Liver (tissue), 8 donors: ENCODE measurements at regions not wholly inside any gene's neighbourhood (a gene's known extent, or its start where the extent isn't known, plus 50 kb on each side); places are given as distances from the start of the nearest gene placed in this dataset.

ENCODE experiments used
- DNase-seq: peaks from one replicate; pipeline ENCODE4 v3.0.0-alpha.2; 2017; ENCODE audit warnings: low spot score
- H3K27ac ChIP-seq, 2 donors: one replicate each; pipeline ENCODE4 v1.7.0; 2013; ENCODE audit warnings: inconsistent platforms in 2 of 2, low read length in 2 of 2, control low read depth in 1 of 2, low read depth in 1 of 2, mild to moderate bottlenecking in 1 of 2
- H3K27me3 ChIP-seq, 4 donors: one replicate each; pipeline versions ENCODE4 v1.6.1 to v1.7.0; 2013; ENCODE audit warnings: low read length in 3 of 4, inconsistent platforms in 1 of 4, mild to moderate bottlenecking in 1 of 4, moderate library complexity in 1 of 4; ENCODE audit not compliant: control insufficient read depth in 4 of 4, insufficient read depth in 4 of 4
- H3K36me3 ChIP-seq, 4 donors: one replicate each; pipeline versions ENCODE4 v1.6.1 to v1.7.0; 2013; ENCODE audit warnings: low read length in 3 of 4, mild to moderate bottlenecking in 3 of 4, low read depth in 1 of 4, moderate library complexity in 1 of 4; ENCODE audit not compliant: control insufficient read depth in 4 of 4, insufficient read depth in 3 of 4
- H3K4me1 ChIP-seq, 4 donors: one replicate each; pipeline versions ENCODE4 v1.6.1 to v1.7.0; 2013; ENCODE audit warnings: low read length in 3 of 4, mild to moderate bottlenecking in 3 of 4, moderate library complexity in 1 of 4; ENCODE audit not compliant: control insufficient read depth in 4 of 4, insufficient read depth in 4 of 4
- H3K4me3 ChIP-seq, 3 donors: one replicate each; pipeline versions ENCODE4 v1.6.1 to v1.7.0; 2013; ENCODE audit warnings: low read length in 3 of 3, control low read depth in 1 of 3, low read depth in 1 of 3, mild to moderate bottlenecking in 1 of 3
- H3K9ac ChIP-seq, 2 donors: one replicate each; pipeline ENCODE4 v1.7.0; 2013; ENCODE audit warnings: low read length in 2 of 2, mild to moderate bottlenecking in 2 of 2, moderate library complexity in 2 of 2, control low read depth in 1 of 2, low read depth in 1 of 2
- H3K9me3 ChIP-seq, 4 donors: one replicate each; pipeline versions ENCODE4 v1.6.1 to v1.7.0; 2013; ENCODE audit warnings: low read length in 3 of 4; ENCODE audit not compliant: control insufficient read depth in 4 of 4
- EGR1 ChIP-seq, 2 donors: IDR thresholded peaks; 2 replicates each; pipeline ENCODE4 v1.6.1; 2016 to 2018; ENCODE audit warnings: antibody characterized with exemption in 2 of 2, low read depth in 2 of 2
- FOXA1 ChIP-seq: IDR thresholded peaks from 2 replicates; pipeline ENCODE4 v1.6.1; 2016; ENCODE audit warnings: antibody characterized with exemption
- FOXA2 ChIP-seq: IDR thresholded peaks from 2 replicates; pipeline ENCODE4 v1.6.1; 2016; ENCODE audit warnings: antibody characterized with exemption
- HNF4A ChIP-seq, 2 donors: conservative IDR thresholded peaks; 2 replicates each; pipeline ENCODE4 v1.6.1; 2016; ENCODE audit warnings: antibody characterized with exemption in 2 of 2, mild to moderate bottlenecking in 2 of 2
- HNF4G ChIP-seq: IDR thresholded peaks from 2 replicates; pipeline ENCODE4 v1.6.1; 2016; ENCODE audit warnings: antibody characterized with exemption
- NR2F2 ChIP-seq: IDR thresholded peaks from 2 replicates; pipeline ENCODE4 v1.6.1; 2016; ENCODE audit warnings: antibody characterized with exemption
- RAD21 ChIP-seq, 2 donors: IDR thresholded peaks; 2 replicates each; pipeline ENCODE4 v1.6.1; 2016; ENCODE audit warnings: antibody characterized with exemption in 2 of 2, mild to moderate bottlenecking in 2 of 2
- RXRA ChIP-seq, 2 donors: IDR thresholded peaks; 2 replicates each; pipeline ENCODE4 v1.6.1; 2017 to 2018; ENCODE audit warnings: antibody characterized with exemption in 2 of 2, mild to moderate bottlenecking in 1 of 2
- SP1 ChIP-seq: IDR thresholded peaks from 2 replicates; pipeline ENCODE4 v1.6.1; 2018; ENCODE audit warnings: antibody characterized with exemption, mild to moderate bottlenecking
- TAF1 ChIP-seq: conservative IDR thresholded peaks from 2 replicates; pipeline ENCODE4 v1.6.1; 2016; ENCODE audit warnings: antibody characterized with exemption, mild to moderate bottlenecking
- YY1 ChIP-seq: IDR thresholded peaks from 2 replicates; pipeline ENCODE4 v1.6.1; 2016; ENCODE audit warnings: antibody characterized with exemption, mild to moderate bottlenecking
- WGBS: extraction: QIAGEN DNeasy Blood & Tissue Kit; methylation state at CpG from one replicate; pipeline ENCODE4 v1.1.7; 2013; 5-methylcytosine and 5-hydroxymethylcytosine counted together
- TF ChIP-seq, protein P1 (sequence below): IDR thresholded peaks from 2 replicates; pipeline ENCODE4 v1.6.1; 2016; ENCODE audit warnings: antibody characterized with exemption
- TF ChIP-seq, protein P2 (sequence below): IDR thresholded peaks from 2 replicates; pipeline ENCODE4 v1.6.1; 2016; ENCODE audit warnings: antibody characterized with exemption
- TF ChIP-seq, protein P3 (sequence below): IDR thresholded peaks from 2 replicates; pipeline ENCODE4 v1.6.1; 2016; ENCODE audit warnings: antibody characterized with exemption
- TF ChIP-seq, protein P4 (sequence below): fragments of 150-350 bp; IDR thresholded peaks from 2 replicates; pipeline ENCODE4 v1.5.1; 2017; ENCODE audit warnings: improper control_type of control experiment, low read depth, low read length; ENCODE audit not compliant: missing input control
- donor health status: healthy.
- donor health status: healthy.
- donor health status: healthy.
- donor health status: healthy.
- donor health status: healthy.

DNA sequence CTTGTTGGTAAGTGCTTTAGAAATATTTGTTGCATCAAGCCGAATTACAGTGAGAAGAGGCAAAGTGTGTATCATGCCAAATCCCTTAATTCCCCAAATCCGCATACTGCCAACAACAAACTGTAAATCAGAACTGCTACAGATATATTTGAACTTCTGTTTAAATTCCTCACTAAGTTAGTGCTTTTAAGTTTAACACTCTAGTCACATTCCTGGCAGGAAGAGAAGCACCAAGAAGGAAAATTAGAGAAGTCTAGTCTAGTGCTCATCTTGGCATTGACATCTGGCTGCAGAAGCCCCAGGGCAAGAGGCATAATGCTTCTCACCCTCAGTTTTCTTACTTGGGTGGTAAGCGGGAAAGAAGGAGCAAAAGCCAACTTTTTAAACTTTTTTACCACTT is 343.5 kb downstream of the GPR37 start:
- WGBS, result 85% methylated on average over 3 of the region's 3 CpGs
- H3K4me3 ChIP-seq, result no peak overlapping the region
- no peak for DNase-seq

DNA sequence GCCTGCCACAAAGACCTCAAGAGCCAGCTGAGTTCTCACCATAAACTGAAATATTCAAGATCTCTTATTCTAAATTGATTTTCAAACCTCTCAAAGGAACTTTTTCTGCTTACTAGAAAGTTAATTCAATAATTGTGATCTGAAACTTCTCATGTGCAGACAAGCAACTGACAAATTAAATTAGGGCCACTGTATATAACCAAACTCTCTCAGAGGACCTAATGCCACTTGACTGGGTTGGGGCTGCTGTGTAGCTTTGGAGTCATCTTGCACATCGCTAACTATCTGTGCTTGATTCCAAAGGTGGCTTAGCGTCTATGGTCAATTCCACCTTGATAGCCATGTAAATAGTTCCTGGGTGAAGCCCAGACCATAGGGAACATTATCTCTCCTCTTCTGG is 345.2 kb downstream of the GPR37 start:
- 56% methylated on average over 2 of the region's 2 CpGs for WGBS
- Histone ChIP-seq H3K9ac (no peak overlapping the region), H3K27ac (no peak overlapping the region), H3K4me3 (no peak overlapping the region), H3K4me1 (no peaks in the 10 kb centered on the region), H3K9me3 (no peaks in the 10 kb centered on the region), H3K27me3 (peaks cover 0 to 3% (median 0%) of the 10 kb centered on the region in 4 donors), H3K36me3 (no peaks in the 10 kb centered on the region)
- no peak for TF ChIP-seq TAF1
- no peak for TF ChIP-seq YY1
- no peak for TF ChIP-seq FOXA2
- no peak for DNase-seq

More for the DNA sequence above, 343.5 kb downstream of the GPR37 start:
- no peaks in the 10 kb centered on the region for H3K4me1 ChIP-seq
- H3K36me3 ChIP-seq, result no peaks in the 10 kb centered on the region
- H3K9ac ChIP-seq, result no peak overlapping the region
- H3K9me3 ChIP-seq, result no peaks in the 10 kb centered on the region
- peaks cover 0 to 3% (median 0%) of the 10 kb centered on the region in 4 donors for H3K27me3 ChIP-seq
- H3K27ac ChIP-seq, result no peak overlapping the region
- TF ChIP-seq, protein P1, sequence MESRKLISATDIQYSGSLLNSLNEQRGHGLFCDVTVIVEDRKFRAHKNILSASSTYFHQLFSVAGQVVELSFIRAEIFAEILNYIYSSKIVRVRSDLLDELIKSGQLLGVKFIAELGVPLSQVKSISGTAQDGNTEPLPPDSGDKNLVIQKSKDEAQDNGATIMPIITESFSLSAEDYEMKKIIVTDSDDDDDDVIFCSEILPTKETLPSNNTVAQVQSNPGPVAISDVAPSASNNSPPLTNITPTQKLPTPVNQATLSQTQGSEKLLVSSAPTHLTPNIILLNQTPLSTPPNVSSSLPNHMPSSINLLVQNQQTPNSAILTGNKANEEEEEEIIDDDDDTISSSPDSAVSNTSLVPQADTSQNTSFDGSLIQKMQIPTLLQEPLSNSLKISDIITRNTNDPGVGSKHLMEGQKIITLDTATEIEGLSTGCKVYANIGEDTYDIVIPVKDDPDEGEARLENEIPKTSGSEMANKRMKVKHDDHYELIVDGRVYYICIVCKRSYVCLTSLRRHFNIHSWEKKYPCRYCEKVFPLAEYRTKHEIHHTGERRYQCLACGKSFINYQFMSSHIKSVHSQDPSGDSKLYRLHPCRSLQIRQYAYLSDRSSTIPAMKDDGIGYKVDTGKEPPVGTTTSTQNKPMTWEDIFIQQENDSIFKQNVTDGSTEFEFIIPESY, result no peak

DNA sequence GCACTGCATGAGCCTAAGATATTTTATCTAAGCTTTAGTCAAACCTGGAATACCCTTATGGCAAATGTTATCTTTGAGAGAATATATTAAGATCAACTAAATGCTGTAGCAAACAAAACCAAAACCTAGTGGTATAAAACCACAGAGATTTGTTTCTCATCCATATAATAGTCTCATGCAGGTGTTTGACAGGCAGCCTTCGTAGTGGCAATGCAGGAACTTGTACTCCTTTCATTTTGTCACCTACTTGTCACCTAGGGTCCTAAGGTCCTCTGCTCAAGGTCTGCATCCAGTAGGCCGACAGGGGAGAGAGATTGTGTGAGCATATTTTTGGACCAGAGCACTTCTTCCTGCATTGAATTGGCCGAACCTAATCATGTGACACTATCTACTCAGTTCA is 352.6 kb downstream of the GPR37 start:
- Histone ChIP-seq H3K9me3 (no peaks in the 10 kb centered on the region), H3K27me3 (no peaks in the 10 kb centered on the region), H3K4me1 (peaks cover 0 to 2% (median 0%) of the 10 kb centered on the region in 4 donors), H3K27ac (no peak overlapping the region), H3K9ac (no peak overlapping the region), H3K4me3 (no peak overlapping the region), H3K36me3 (no peaks in the 10 kb centered on the region)
- TF ChIP-seq EGR1 (IDR thresholded peaks at IDR 0.05; ENCODE audit: low read depth in 2 of 2), result no peak
- no peak for TF ChIP-seq RXRA (IDR thresholded peaks at IDR 0.05)
- no peak for TF ChIP-seq HNF4A (conservative IDR thresholded peaks at IDR 0.05)
- TF ChIP-seq TAF1, result no peak
- TF ChIP-seq, protein P2, sequence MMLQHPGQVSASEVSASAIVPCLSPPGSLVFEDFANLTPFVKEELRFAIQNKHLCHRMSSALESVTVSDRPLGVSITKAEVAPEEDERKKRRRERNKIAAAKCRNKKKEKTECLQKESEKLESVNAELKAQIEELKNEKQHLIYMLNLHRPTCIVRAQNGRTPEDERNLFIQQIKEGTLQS, result no peak
- TF ChIP-seq YY1, result no peak
- TF ChIP-seq, protein P3, sequence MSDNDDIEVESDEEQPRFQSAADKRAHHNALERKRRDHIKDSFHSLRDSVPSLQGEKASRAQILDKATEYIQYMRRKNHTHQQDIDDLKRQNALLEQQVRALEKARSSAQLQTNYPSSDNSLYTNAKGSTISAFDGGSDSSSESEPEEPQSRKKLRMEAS, result no peak
- no peak for TF ChIP-seq HNF4G
- TF ChIP-seq FOXA1, result no peak
- TF ChIP-seq NR2F2, result no peak
- no peak for TF ChIP-seq SP1
- no peak for TF ChIP-seq RAD21 (IDR thresholded peaks at IDR 0.05)
- TF ChIP-seq, protein P1, result no peak
- TF ChIP-seq, protein P4, sequence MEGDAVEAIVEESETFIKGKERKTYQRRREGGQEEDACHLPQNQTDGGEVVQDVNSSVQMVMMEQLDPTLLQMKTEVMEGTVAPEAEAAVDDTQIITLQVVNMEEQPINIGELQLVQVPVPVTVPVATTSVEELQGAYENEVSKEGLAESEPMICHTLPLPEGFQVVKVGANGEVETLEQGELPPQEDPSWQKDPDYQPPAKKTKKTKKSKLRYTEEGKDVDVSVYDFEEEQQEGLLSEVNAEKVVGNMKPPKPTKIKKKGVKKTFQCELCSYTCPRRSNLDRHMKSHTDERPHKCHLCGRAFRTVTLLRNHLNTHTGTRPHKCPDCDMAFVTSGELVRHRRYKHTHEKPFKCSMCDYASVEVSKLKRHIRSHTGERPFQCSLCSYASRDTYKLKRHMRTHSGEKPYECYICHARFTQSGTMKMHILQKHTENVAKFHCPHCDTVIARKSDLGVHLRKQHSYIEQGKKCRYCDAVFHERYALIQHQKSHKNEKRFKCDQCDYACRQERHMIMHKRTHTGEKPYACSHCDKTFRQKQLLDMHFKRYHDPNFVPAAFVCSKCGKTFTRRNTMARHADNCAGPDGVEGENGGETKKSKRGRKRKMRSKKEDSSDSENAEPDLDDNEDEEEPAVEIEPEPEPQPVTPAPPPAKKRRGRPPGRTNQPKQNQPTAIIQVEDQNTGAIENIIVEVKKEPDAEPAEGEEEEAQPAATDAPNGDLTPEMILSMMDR, result no peak
- DNase-seq, result no peak
- WGBS, result 43% methylated on average over 3 of the region's 3 CpGs
